HT-29 (cell line): ENCODE measurements at regions not wholly inside any gene's neighbourhood (a gene's known extent, or its start where the extent isn't known, plus 50 kb on each side); places are given as distances from the start of the nearest gene placed in this dataset.

Experiments used
- DNase-seq: peaks from one replicate; pipeline ENCODE4 v3.0.0-alpha.2; 2015; ENCODE audit warnings: low spot score

DNA sequence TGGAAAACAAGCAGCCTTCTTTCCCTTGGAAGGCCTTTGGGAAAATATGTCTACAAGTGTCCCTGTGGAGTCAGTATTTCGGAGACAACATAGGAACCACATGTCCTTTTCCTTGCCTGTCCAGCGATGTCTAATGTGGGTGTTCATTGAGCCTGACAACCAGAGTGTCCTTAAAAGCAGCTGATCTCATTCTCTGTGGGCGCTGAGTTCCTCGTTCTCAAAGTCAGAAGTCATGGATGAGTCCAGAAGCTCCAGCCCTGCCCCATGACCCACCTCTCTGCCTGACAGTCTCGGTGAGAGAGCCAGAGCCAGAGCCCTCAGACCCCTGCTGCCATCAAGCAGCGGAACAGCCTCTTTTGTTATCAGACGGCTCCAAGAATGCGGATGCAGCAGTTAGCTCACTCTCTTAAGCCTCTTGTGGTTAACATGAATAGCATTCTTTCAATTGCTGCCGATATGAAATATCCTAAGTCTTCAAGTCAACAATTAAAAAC lies 329.2 kb downstream of the TGFB2 start:
- peak; percentile 79 for DNase-seq

- DNase-seq: no peak
These were observed 331.9 kb downstream of the TGFB2 start for GRCh38 chr1:218677026-218677425.

- DNase-seq: no peak
These were observed 334.3 kb downstream of the TGFB2 start for GRCh38 chr1:218679391-218679790.

DNA sequence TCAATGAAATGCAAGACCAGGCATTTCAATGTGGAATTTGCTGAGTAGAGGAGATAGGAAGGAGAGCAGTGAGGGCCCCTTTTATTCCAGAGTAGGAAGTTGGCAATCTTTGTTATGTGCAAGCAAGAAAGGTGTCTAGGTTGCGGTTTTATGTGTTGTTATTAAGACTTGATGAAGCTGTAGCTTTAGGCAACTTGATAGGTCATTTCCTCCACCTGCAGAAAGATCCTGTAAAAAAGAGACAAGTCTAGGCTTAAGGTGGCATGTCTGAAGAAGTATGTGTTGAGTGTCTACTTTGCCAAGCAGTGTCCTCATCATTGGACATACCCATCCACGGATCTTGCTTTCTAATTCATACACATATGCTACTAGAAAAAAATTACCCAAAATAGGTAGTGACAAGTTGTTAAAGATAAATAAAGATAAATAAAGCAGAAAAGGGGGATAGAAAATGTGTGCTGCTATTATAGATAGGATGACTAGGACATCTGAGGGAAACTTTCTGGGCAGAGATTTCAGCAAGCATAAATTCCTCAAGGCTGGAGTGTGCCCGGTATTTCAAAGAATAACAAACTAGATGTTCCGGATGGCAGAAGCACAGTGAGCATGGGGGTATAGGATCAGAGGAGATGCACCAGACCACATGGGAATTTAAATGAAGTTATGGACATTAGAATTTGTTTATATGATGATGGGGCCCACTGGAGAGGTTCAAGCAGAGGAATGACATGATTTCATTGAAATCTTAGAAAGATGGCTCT lies 335.0 kb downstream of the TGFB2 start:
- no peak for DNase-seq

DNA sequence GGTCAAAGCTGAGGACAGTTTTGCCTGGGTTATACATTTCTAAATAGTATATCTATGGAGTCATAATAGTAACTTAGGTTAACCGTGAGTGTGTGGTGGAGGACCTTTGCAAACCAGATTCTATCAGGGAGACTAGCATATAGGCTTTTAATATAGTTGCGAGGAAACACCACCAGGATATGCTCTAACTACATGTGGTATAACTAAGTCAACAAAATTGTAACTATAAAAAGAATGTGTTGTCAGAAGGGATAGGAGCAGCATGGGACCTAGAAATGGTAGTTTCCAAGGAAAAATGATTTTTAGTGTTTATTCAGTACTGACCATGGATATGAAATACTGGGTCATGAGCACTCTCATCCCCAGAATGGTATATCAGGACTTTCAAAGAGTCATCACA lies 338.1 kb downstream of the TGFB2 start:
- DNase-seq: no peak

DNA sequence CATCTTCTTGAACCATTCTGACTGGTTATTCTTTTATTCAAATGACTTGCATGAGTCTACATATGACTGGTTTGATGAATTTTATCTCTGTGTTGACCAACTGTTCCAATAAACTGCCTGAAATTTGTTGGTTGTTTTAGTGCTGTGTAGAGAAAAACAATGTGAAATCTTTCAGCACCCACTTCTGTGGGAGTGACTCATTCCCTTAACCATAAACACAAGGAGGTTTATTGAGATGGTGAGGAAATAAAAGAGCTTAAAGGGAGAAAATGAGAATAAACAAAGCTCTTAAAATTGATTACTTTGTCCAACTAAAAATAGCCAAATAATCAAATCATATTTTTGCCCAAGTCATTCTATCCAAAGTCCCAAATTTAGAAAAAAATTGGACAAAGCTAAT lies 341.1 kb downstream of the TGFB2 start:
- DNase-seq: no peak

DNA sequence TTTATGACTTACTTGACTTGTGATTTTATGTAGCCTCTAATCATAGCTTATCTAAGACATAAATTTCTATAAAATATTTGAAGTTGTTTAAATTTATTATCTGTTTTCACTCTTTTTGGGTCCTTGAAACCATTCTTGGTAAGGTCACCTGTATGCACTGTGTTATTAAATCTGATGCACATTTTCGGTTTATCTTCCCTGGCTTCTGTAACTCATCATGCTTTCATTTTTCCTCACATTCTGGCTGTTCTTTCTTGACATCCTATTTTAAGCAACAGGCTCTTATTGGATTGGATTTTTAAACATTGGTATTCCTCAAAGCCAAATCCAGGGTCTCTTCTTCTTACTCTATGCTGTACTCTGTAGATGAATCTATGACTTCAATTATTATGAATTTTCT lies 341.6 kb downstream of the TGFB2 start:
- DNase-seq: no peak

DNA sequence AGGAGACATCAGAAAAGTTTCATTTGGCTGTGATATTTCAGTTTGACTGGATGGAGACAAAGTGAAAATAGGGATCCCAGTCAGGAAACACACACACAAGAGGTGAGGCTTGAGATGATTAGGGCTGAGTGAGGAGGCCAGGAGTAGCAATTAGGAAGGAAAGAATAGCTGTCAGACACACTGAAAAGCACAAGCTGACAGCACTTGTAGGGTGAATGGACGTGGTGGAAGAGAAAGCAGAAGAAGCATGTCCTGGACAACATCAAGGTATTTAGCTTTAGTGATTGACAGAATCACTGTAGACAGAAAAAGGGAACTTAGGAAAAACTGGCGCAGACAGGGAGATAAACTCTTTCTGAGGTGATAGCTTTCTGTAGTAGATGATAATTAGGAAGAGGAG lies 347.7 kb downstream of the TGFB2 start:
- no peak for DNase-seq

DNA sequence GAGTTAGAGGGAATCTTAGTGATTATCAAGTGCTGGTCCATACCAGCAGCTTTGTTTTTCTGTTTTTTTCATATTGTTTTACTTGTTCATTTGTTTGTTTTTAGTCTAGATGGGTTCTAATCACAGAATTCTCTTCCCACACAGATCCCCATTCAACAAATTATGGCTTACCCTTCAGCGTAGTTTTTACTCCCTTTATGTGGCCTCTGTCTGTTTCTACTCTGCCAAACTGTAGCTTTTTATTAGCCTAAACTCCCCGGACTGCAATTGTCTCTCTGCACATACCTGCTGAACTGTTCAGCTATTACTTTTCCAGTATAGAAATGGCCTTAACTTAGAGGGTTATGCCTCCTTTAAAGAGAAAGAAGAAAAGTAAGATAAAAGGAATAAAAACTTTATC lies 348.5 kb downstream of the TGFB2 start:
- DNase-seq: no peak

GRCh38 chr1:218694085-218694484 lies 348.9 kb downstream of the TGFB2 start:
- DNase-seq: no peak

- DNase-seq: no peak
These were observed 349.5 kb downstream of the TGFB2 start for GRCh38 chr1:218694636-218695035.

DNA sequence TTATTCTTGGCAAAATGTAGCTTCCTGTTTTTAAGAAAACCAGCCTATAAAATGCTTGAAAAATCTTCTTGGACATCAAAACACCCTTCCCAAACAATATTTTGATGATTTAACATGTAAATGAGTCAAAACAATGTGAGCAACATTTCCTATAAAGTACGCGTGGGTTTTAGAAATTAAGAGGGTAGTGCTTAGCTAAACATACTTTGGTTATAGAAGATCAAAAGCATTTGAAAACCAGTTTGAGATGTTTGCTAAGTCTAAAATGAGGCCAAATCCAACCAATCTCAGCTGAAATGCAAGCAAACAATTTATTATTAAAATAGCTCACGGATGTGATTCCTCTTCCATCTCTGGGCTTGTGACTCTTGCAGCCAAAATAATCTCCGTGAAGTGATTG lies 350.4 kb downstream of the TGFB2 start:
- DNase-seq: no peak

DNA sequence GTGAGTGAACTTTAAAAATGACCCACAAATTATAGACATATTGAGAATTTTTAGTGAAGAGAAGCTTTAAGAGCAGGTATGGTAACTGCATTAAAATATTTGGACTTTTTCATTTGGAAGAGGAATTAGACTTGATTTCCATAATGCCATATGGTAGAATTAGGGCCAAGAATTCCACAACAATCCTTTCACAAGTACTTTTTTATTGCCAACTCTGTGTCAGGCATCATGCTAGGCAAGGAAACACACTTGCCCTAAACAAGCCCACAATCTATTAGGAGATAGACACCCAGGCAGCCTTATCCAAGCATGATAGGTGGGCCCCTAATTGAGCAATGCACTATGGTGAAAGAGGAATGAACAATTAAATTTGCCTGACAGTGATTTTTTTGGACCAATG lies 353.0 kb downstream of the TGFB2 start:
- DNase-seq: no peak

- DNase-seq: no peak
These were observed 354.3 kb downstream of the TGFB2 start for GRCh38 chr1:218699421-218699820.

- no peak for DNase-seq
These were observed 354.7 kb downstream of the TGFB2 start for GRCh38 chr1:218699865-218700264.

DNA sequence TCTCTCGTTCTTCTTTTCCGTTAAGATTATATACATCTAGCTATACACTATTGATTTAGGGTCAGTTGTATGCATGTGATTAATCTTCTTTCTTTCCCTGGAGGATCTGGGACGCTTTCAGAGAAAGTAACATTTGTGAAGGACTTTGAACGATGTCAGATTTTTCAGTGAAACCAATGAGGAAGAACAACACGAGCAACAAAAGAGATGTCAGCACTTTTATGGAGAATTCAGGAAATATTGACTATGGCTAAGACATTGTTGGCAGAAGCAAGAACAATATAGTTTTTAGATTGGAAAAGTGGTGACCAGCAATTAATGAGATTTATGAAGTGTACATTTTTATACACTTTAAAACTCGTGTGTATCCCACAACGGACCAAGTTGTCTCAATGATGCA lies 355.5 kb downstream of the TGFB2 start:
- DNase-seq: no peak

DNA sequence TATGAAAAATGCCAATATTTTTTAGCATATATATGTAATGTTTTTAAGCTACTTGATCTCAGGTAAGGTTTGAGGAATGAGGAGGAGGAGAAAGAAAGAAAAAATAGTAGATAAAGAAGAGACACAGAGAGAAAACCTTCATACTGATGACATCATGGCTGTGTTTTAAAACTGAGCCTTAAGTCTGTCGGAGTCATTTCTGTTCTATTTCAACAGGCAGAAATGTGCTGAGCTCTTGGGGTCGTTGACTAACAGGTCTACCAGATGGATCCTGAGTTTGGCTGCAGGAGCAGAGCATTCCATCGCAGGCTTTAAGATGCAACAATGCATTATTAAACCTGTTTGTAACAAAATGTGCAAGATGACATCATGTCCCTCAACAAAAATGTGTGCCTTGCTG lies 356.0 kb downstream of the TGFB2 start:
- no peak for DNase-seq

DNA sequence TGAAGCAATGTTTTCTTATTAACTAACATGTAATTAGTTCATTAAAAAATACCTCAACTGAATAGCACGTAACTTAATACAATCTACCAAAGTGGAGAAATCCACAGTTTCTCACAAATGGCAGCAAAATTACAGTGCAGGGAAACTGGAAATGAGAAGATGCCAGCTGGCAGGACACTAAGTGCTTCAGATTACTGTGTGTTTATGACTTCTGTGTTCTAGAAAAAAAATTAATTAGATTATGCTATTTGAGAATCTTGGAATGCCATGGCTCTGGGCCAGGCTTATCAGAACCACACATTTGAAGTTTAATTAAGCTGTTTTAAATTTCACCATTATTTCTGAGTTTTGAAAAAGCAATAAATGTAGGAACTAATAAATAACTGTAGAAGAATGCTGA lies 357.6 kb downstream of the TGFB2 start:
- no peak for DNase-seq

GRCh38 chr1:218703836-218704235 lies 358.7 kb downstream of the TGFB2 start:
- no peak for DNase-seq

- DNase-seq: peak; percentile 62
These were observed 360.3 kb downstream of the TGFB2 start for GRCh38 chr1:218705391-218705790.

GRCh38 chr1:218705911-218706893 lies 361.1 kb downstream of the TGFB2 start:
- peak; percentile 93 for DNase-seq

DNA sequence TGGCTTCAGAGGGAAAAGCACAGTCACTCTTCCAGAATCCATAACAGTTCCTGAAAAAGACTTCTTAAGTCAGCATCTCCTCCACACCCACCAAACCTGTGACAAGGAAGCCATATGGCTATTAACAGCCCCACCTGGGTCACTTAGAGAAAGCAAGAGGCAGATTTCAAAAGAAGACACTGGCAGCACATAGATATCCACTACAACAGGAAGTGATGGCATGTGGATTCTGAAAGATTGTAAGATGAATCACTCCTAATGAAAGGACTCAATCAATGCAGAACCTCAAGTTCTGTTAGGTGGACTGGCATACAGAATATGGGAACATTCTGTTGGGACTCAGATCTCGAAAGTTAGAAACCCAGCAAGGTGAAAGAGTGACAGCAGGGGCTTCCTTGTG lies 365.9 kb downstream of the TGFB2 start:
- no peak for DNase-seq
